ENCODE measurements at regions not wholly inside any gene's neighbourhood (a gene's known extent, or its start where the extent isn't known, plus 50 kb on each side); places are given as distances from the start of the nearest gene placed in this dataset.
"Not testable (repeated sequence)": the region's sequence is repeated elsewhere in the genome, so short reads cannot be mapped to it uniquely, and the experiment has no call there.

- DNase-seq, result no peak
Measured at GRCh38 chr7:136308230-136308629, 331.1 kb upstream of the MTPN start.

GRCh38 chr7:136303162-136303561 is 326.0 kb upstream of the MTPN start:
- DNase-seq, result no peak

- DNase-seq, result no peak
Measured at GRCh38 chr7:136302049-136302448, 324.9 kb upstream of the MTPN start.

- DNase-seq, result no peak
Measured at GRCh38 chr7:136294977-136295376, 317.8 kb upstream of the MTPN start.

- no peak for DNase-seq
Measured at GRCh38 chr7:136293841-136294391, 316.8 kb upstream of the MTPN start.

GRCh38 chr7:136293272-136293671 is 316.1 kb upstream of the MTPN start:
- DNase-seq, result no peak

GRCh38 chr7:136292365-136292764 is 315.2 kb upstream of the MTPN start:
- no peak for DNase-seq

- no peak for DNase-seq
Measured at GRCh38 chr7:136290351-136290750, 313.2 kb upstream of the MTPN start.

GRCh38 chr7:136278057-136278456 is 300.9 kb upstream of the MTPN start:
- DNase-seq, result no peak

- DNase-seq, result no peak
Measured at GRCh38 chr7:136275794-136276193, 298.6 kb upstream of the MTPN start.

GRCh38 chr7:136274636-136275345 is 297.6 kb upstream of the MTPN start:
- DNase-seq, result no peak

- DNase-seq, result no peak
Measured at GRCh38 chr7:136272934-136273333, 295.8 kb upstream of the MTPN start.

GRCh38 chr7:136267822-136268221 is 290.7 kb upstream of the MTPN start:
- no peak for DNase-seq

- DNase-seq, result no peak
Measured at GRCh38 chr7:136266457-136266856, 289.3 kb upstream of the MTPN start.

- DNase-seq, result not testable (repeated sequence)
Measured at GRCh38 chr7:136264304-136264703, 287.1 kb upstream of the MTPN start.

GRCh38 chr7:136263112-136263860 is 286.1 kb upstream of the MTPN start:
- DNase-seq, result not testable (repeated sequence)

GRCh38 chr7:136260591-136260990 is 283.4 kb upstream of the MTPN start:
- not testable (repeated sequence) for DNase-seq

GRCh38 chr7:136259074-136259473 is 281.9 kb upstream of the MTPN start:
- DNase-seq, result no peak

- no peak for DNase-seq
Measured at GRCh38 chr7:136256491-136256890, 279.3 kb upstream of the MTPN start.

GRCh38 chr7:136254148-136254547 is 277.0 kb upstream of the MTPN start:
- DNase-seq, result no peak

GRCh38 chr7:136251826-136252225 is 274.7 kb upstream of the MTPN start:
- DNase-seq, result no peak

GRCh38 chr7:136247211-136247610 is 270.1 kb upstream of the MTPN start:
- no peak for DNase-seq

- DNase-seq, result no peak
Measured at GRCh38 chr7:136245327-136246004, 268.3 kb upstream of the MTPN start.

- no peak for DNase-seq
Measured at GRCh38 chr7:136234040-136234439, 256.9 kb upstream of the MTPN start.
